GM19351 (cell line): ENCODE measurements at regions not wholly inside any gene's neighbourhood (a gene's known extent, or its start where the extent isn't known, plus 50 kb on each side); places are given as distances from the start of the nearest gene placed in this dataset.

ENCODE experiments used
- ATAC-seq: cut with Tn5 transposase; IDR thresholded peaks from one replicate; pipeline ENCODE4 v1.9.1; 2021; ENCODE audit warnings: mild to moderate bottlenecking, moderate library complexity; ENCODE audit not compliant: unreplicated experiment

- ATAC-seq, result no peak
Observed at GRCh38 chr12:24307716-24308335, 358.4 kb upstream of the SOX5 start.

- ATAC-seq, result no peak
Observed at GRCh38 chr12:24307153-24307552, 357.7 kb upstream of the SOX5 start.

GRCh38 chr12:24306001-24306400 is 356.5 kb upstream of the SOX5 start:
- ATAC-seq, result no peak

- ATAC-seq, result no peak
Observed at GRCh38 chr12:24304285-24304684, 354.8 kb upstream of the SOX5 start.

- no peak for ATAC-seq
Observed at GRCh38 chr12:24302708-24303107, 353.2 kb upstream of the SOX5 start.

- ATAC-seq, result no peak
Observed at GRCh38 chr12:24297516-24297915, 348.0 kb upstream of the SOX5 start.

DNA sequence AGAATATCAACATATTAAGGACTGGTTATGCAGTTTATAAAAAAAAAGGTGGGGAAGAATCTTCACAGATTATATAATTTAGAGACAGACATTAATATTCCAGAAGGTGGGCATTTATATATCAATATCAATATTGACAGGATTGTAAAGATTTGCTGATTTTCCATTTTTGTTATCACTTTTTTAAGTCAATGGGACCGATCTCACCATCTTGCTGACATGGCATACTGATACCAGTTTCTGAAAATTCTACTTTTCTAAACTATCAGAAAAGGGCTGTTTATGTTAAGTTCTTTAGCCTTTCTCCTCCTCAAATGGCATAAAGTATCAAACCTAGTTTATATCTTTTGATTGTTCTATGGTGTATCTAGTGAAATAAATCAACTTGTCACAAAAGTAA is 344.1 kb upstream of the SOX5 start:
- no peak for ATAC-seq

GRCh38 chr12:24287963-24288362 is 338.5 kb upstream of the SOX5 start:
- no peak for ATAC-seq

- ATAC-seq, result no peak
Observed at GRCh38 chr12:24285448-24285847, 336.0 kb upstream of the SOX5 start.

- ATAC-seq, result no peak
Observed at GRCh38 chr12:24281341-24281740, 331.9 kb upstream of the SOX5 start.

GRCh38 chr12:24280056-24280842 is 330.8 kb upstream of the SOX5 start:
- no peak for ATAC-seq

- ATAC-seq, result no peak
Observed at GRCh38 chr12:24278832-24279231, 329.4 kb upstream of the SOX5 start.

DNA sequence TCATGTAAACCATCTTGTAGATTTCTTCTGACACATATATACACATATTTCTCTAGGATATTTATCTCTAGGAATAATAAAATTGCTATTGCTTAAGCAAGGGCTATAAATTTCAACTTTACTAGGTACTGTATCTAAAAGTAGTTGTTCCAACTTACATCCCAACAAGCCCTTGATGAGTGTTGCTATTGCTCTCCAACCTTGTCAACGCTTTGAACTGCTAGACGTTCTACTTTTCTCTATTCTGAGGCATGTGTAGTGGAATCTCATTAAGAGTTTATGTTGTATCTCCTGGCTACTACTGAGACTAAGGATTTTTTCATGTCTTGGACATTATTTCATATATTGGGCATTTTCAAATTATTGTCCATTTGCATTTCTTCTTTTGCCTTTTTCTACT is 321.5 kb upstream of the SOX5 start:
- no peak for ATAC-seq

DNA sequence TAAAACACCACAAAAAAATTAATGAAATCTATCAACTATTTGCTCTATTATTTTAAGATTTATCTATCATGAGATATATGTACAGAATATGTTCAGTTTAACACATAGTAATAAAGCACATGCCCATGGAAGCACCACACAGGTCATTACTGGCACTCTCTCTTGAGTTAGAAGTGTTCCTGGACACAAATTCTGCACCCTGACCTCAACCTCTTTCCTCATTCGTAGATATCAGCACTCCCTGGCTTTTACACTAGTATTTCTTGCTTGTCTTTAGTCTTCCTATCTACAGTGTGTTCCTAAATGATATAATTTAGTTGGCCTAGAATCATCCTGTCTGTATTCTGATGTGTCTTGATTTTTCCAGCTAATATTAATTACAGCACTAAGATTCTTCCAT is 321.0 kb upstream of the SOX5 start:
- ATAC-seq, result no peak

GRCh38 chr12:24268663-24269186 is 319.3 kb upstream of the SOX5 start:
- no peak for ATAC-seq

- no peak for ATAC-seq
Observed at GRCh38 chr12:24266982-24267381, 317.5 kb upstream of the SOX5 start.

- no peak for ATAC-seq
Observed at GRCh38 chr12:24256684-24257083, 307.2 kb upstream of the SOX5 start.

DNA sequence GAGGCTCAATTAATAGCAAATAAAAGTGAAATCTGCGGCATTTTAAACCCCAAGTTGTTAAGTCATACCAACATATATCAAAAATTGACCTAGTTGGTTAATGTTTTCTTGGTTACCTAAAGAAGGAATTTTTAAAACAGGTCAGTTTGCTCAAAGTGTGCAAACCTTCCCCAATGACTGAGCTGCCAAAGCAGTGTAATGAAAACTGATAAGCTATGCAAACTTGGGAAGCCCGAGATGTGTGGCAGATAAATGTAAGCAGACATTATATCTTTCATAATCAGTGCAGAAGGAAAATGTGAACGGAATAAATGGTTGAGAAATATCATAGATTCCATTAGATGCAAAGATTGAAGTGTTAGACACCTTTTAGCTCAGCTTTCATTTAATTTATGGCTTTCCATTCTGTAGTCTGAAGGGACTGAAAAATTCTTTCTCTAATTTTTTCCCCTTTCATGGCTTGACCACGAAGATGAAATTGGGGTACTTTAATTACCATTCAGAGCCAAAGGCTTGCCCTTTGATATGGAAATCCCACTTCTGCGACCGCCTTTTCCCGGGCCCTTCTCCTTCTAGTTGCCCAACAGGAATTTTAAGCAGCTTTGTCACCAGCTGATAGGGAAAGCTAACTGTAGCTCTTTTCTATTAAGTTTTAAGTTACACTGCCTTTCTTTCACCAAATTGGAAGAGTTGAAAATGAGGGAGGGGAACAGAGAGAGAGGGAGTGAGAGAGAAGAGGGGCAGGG is 306.6 kb upstream of the SOX5 start:
- no peak for ATAC-seq

DNA sequence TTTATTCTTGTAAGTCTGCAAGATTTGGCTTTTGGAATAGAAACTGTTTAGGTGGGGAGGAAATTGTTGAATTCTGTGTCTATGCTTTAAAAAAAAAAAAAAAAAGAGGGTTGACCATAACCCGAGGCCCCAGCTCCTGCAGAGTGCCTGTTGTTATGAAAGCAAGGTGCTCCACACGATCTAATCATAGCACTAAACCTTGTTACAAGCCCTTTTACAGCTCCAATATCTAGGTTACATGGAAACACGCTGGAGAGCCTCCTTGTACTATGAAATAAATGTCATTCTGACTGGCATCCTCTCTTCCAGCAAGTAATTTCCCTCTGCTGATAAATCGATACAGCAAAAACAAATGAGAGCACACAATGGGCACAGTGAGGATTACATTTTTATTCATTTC is 303.1 kb upstream of the SOX5 start:
- no peak for ATAC-seq

DNA sequence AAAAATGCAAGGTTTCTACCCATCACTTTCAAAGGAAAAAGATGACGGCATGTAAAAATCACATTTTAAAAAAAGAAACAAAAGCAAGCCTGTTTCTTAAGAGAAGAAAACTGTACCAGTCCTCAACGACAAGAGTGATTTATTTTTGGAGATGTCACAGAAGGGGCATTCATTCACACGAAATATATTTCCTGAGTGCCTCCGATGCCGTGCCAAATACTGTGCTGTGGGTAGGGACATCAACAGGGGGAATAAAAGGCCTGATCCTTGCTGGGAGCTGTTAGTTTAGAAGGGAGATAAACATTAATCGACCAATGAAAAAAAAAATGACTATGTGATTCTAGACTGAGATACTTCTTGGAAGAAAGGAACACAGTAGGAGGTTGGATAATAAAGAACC is 297.5 kb upstream of the SOX5 start:
- no peak for ATAC-seq

DNA sequence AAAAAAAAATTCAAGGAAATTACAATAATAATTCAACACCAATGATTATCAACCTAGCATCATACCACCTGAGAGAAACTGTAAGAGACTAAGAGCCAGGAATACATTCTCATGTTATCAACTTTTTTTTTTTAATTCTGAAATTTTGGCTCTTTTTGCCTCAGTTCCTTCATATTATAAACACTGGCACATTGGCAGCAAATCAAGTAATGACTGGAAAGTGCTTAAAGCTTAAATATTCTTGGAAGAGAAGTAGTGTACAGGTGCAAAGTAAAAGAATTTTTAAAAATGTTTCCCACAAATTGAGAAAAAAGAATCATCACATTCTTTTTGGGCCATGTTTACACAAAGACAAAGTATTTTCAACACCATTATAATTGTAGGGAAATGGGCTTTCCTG is 296.9 kb upstream of the SOX5 start:
- ATAC-seq, result no peak

- ATAC-seq, result no peak
Observed at GRCh38 chr12:24244801-24245200, 295.3 kb upstream of the SOX5 start.
